ENCODE measurements at regions not wholly inside any gene's neighbourhood (a gene's known extent, or its start where the extent isn't known, plus 50 kb on each side); places are given as distances from the start of the nearest gene placed in this dataset.

DNA sequence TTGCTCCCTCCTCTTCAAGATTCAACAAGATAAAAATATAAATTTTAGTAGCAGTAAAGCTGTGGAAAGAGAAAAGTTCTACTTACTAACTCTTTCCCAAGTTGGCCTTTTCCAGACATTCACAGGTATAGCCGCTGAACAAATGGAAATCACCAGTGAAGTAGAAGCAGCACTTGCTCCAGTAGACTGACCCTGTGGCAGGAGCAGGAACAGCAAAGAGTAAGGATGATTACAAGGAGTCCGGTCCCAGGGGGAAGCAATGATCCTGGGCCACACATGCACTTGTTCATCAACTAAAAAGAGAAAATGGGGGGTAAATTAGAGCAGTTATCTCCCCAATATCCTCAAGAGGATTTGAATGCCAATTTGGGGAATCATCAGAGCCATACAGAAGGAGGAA lies 184.9 kb downstream of the NAF1 start:
- POLR2A ChIA-PET: no interaction called here
- Histone ChIP-seq H3K36me3 (ENCODE audit: control insufficient read depth, insufficient read depth, low read length) (no peaks in the 10 kb centered on the region), H3K27me3 (ENCODE audit: control insufficient read depth, insufficient read depth, low read length) (no peaks in the 10 kb centered on the region), H3K27ac (ENCODE audit: low read length) (no peak overlapping the region), H3K4me1 (ENCODE audit: control insufficient read depth, insufficient read depth, low read length) (no peaks in the 10 kb centered on the region), H3K4me3 (ENCODE audit: low read depth in 2 of 2, low read length in 2 of 2) (no peak overlapping the region), H3K9me3 (ENCODE audit: control insufficient read depth, insufficient read depth, low read depth, low read length) (no peaks in the 10 kb centered on the region)
- CTCF ChIA-PET: no interaction called here
- no peak for DNase-seq (ENCODE audit: low read depth, low spot score)
- TF ChIP-seq CTCF (IDR thresholded peaks at IDR 0.05) (no peak), SIN3A (IDR thresholded peaks at IDR 0.05; ENCODE audit: borderline replicate concordance, insufficient read depth, low read depth, low read length) (no peak), POLR2AphosphoS5 (IDR thresholded peaks at IDR 0.05; ENCODE audit: low read depth, low read length) (no peak), REST (IDR thresholded peaks at IDR 0.05; ENCODE audit: insufficient read depth in 1 of 2, low read depth in 2 of 2, low read length in 1 of 2) (no peak), TCF7L2 (IDR thresholded peaks at IDR 0.05; ENCODE audit: low read depth, low read length) (no peak)
- in situ Hi-C loops (cut with HindIII; ENCODE audit: low pct_unique_long_range_greater_than_20kb, low sequenced_read_pairs) (no loop called here), intact Hi-C loops (cut with micrococcal nuclease; ENCODE audit: unreplicated experiment) (no loop called here)
- BruUV-seq (replicated peaks): no TSS peak
- no peak for ATAC-seq

DNA sequence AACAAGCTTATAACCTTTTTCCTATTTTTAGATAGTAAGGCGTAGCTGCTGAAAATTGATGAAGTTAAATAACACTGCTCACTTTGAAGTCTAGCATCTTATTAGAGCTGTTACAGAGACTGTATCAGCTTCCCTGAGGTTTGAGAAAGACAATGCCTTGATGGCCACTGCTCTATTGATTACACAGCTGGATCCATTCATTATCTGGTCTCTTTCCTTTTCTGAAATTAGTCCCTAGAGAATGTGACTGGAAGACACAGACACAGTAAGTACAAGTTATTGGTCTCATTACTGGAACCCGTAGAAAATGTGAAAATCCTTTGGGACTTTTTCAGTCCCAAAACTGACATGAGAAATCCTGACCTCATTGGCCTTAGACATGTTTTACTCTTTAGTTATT lies 188.3 kb downstream of the NAF1 start:
- CTCF ChIA-PET: no interaction called here
- ATAC-seq (no peak), DNase-seq (ENCODE audit: low read depth, low spot score) (no peak)
- H3K27me3 ChIP-seq (ENCODE audit: control insufficient read depth, insufficient read depth, low read length): no peaks in the 10 kb centered on the region
- H3K36me3 ChIP-seq (ENCODE audit: control insufficient read depth, insufficient read depth, low read length): no peaks in the 10 kb centered on the region
- no TSS peak for BruUV-seq (replicated peaks)
- in situ Hi-C loops (cut with HindIII; ENCODE audit: low pct_unique_long_range_greater_than_20kb, low sequenced_read_pairs) (no loop called here), intact Hi-C loops (cut with micrococcal nuclease; ENCODE audit: unreplicated experiment) (no loop called here)
- TF ChIP-seq SIN3A (IDR thresholded peaks at IDR 0.05; ENCODE audit: borderline replicate concordance, insufficient read depth, low read depth, low read length) (no peak), REST (IDR thresholded peaks at IDR 0.05; ENCODE audit: insufficient read depth in 1 of 2, low read depth in 2 of 2, low read length in 1 of 2) (no peak)
- H3K4me1 ChIP-seq (ENCODE audit: control insufficient read depth, insufficient read depth, low read length): no peaks in the 10 kb centered on the region
- no peak overlapping the region for H3K4me3 ChIP-seq (ENCODE audit: low read depth in 2 of 2, low read length in 2 of 2)
- H3K27ac ChIP-seq (ENCODE audit: low read length): no peak overlapping the region
- no peaks in the 10 kb centered on the region for H3K9me3 ChIP-seq (ENCODE audit: control insufficient read depth, insufficient read depth, low read depth, low read length)
- POLR2A ChIA-PET: no interaction called here

All from Panc1 (cell line).